Thoracic aorta (tissue), 2 donors: ENCODE measurements at regions not wholly inside any gene's neighbourhood (a gene's known extent, or its start where the extent isn't known, plus 50 kb on each side); places are given as distances from the start of the nearest gene placed in this dataset.

Experiments used
- ATAC-seq: fragments of 150-250 bp; one replicate; pipeline ENCODE4 v1.8.0; 2017; ENCODE audit warnings: low read depth; ENCODE audit not compliant: insufficient number of reproducible peaks, low FRiP score
- DNase-seq: peaks from one replicate; pipeline ENCODE4 v3.0.0-alpha.2; 2020; ENCODE audit warnings: low spot score
- H3K27ac ChIP-seq, 2 donors: fragments of 200-600 bp; sonication (generic); 1 replicate in 1 of 2; 2 replicates in 1 of 2; pipeline ENCODE4 v1.5.1; 2016; ENCODE audit warnings: mild to moderate bottlenecking in 2 of 2, moderate library complexity in 2 of 2
- H3K27me3 ChIP-seq: fragments of 200-600 bp; sonication (generic); replicated peaks from 2 replicates; pipeline ENCODE4 v1.6.0; 2016; ENCODE audit warnings: mild to moderate bottlenecking; ENCODE audit not compliant: insufficient read depth
- H3K36me3 ChIP-seq: fragments of 200-600 bp; sonication (generic); one replicate; pipeline ENCODE4 v1.5.1; 2016
- H3K4me1 ChIP-seq, 2 donors: fragments of 200-600 bp; sonication (generic); 1 replicate in 1 of 2; 2 replicates in 1 of 2; pipeline versions ENCODE4 v1.5.1 to v1.6.0; 2016; ENCODE audit warnings: low read depth in 2 of 2, mild to moderate bottlenecking in 1 of 2; ENCODE audit not compliant: control insufficient read depth in 1 of 2
- H3K4me3 ChIP-seq: fragments of 200-600 bp; sonication (generic); 2 replicates; pipeline ENCODE4 v1.5.1; 2016; ENCODE audit warnings: mild to moderate bottlenecking
- H3K9me3 ChIP-seq: fragments of 200-600 bp; sonication (generic); 2 replicates; pipeline ENCODE4 v1.5.1; 2016
- CTCF ChIP-seq: fragments of 200-600 bp; sonication (generic); IDR thresholded peaks from one replicate; pipeline ENCODE4 v1.5.1; 2019; ENCODE audit warnings: antibody characterized with exemption

GRCh38 chr14:89012282-89013097 is 188.0 kb downstream of the TTC8 start:
- H3K36me3 ChIP-seq, result no peaks in the 10 kb centered on the region
- TF ChIP-seq CTCF, result no peak
- ATAC-seq (no peak), DNase-seq (no peak)
- no peak overlapping the region for H3K4me3 ChIP-seq
- no peaks in the 10 kb centered on the region for H3K9me3 ChIP-seq
- no peaks in the 10 kb centered on the region for H3K4me1 ChIP-seq
- H3K27me3 ChIP-seq, result no peaks in the 10 kb centered on the region
- H3K27ac ChIP-seq, result no peak overlapping the region

- TF ChIP-seq CTCF, result no peak
- Histone ChIP-seq H3K27me3 (no peaks in the 10 kb centered on the region), H3K27ac (no peak overlapping the region), H3K4me1 (no peaks in the 10 kb centered on the region), H3K9me3 (no peaks in the 10 kb centered on the region), H3K4me3 (no peak overlapping the region), H3K36me3 (no peaks in the 10 kb centered on the region)
- ATAC-seq (no peak), DNase-seq (no peak)
Observed at GRCh38 chr14:89013098-89013504, 188.7 kb downstream of the TTC8 start.

- DNase-seq, result no peak
- H3K27me3 ChIP-seq, result no peaks in the 10 kb centered on the region
- H3K36me3 ChIP-seq, result no peaks in the 10 kb centered on the region
- ATAC-seq, result no peak
- H3K27ac ChIP-seq, result no peak overlapping the region
- no peak for TF ChIP-seq CTCF
- no peaks in the 10 kb centered on the region for H3K9me3 ChIP-seq
- H3K4me3 ChIP-seq, result no peak overlapping the region
- no peaks in the 10 kb centered on the region for H3K4me1 ChIP-seq
Observed at GRCh38 chr14:89013698-89014568, 189.5 kb downstream of the TTC8 start.

GRCh38 chr14:89014569-89014850 is 190.1 kb downstream of the TTC8 start:
- TF ChIP-seq CTCF, result no peak
- H3K27me3 ChIP-seq, result no peaks in the 10 kb centered on the region
- DNase-seq (no peak), ATAC-seq (no peak)
- H3K27ac ChIP-seq, result no peak overlapping the region
- no peak overlapping the region for H3K4me3 ChIP-seq
- no peaks in the 10 kb centered on the region for H3K36me3 ChIP-seq
- H3K9me3 ChIP-seq, result no peaks in the 10 kb centered on the region
- H3K4me1 ChIP-seq, result no peaks in the 10 kb centered on the region

GRCh38 chr14:89015016-89015415 is 190.6 kb downstream of the TTC8 start:
- ATAC-seq (no peak), DNase-seq (no peak)
- Histone ChIP-seq H3K9me3 (no peaks in the 10 kb centered on the region), H3K4me3 (no peak overlapping the region), H3K4me1 (no peaks in the 10 kb centered on the region), H3K27me3 (no peaks in the 10 kb centered on the region), H3K27ac (no peak overlapping the region), H3K36me3 (no peaks in the 10 kb centered on the region)
- no peak for TF ChIP-seq CTCF
